Testis (tissue), 2 donors: ENCODE measurements at regions not wholly inside any gene's neighbourhood (a gene's known extent, or its start where the extent isn't known, plus 50 kb on each side); places are given as distances from the start of the nearest gene placed in this dataset.

Source experiments
- DNase-seq: peaks from one replicate; pipeline ENCODE4 v3.0.0-alpha.2; 2019
- H3K27ac ChIP-seq, 2 donors: fragments of 200-600 bp; sonication (generic); one replicate each; pipeline ENCODE4 v1.5.1; 2019
- H3K27me3 ChIP-seq: fragments of 200-600 bp; sonication (generic); one replicate; pipeline ENCODE4 v1.5.1; 2019
- H3K36me3 ChIP-seq: fragments of 200-600 bp; sonication (generic); one replicate; pipeline ENCODE4 v1.5.1; 2017; ENCODE audit warnings: low read depth; ENCODE audit errors: missing control alignments
- H3K4me1 ChIP-seq: fragments of 200-600 bp; sonication (generic); one replicate; pipeline ENCODE4 v1.5.1; 2019
- H3K4me3 ChIP-seq, 2 donors: fragments of 200-600 bp; sonication (generic); one replicate each; pipeline ENCODE4 v1.5.1; 2017 to 2019
- H3K9me3 ChIP-seq: fragments of 200-600 bp; sonication (generic); one replicate; pipeline ENCODE4 v1.5.1; 2017
- POLR2A ChIP-seq: fragments of 450-650 bp; IDR thresholded peaks from one replicate; pipeline ENCODE4 v1.6.1; 2017; ENCODE audit warnings: antibody characterized with exemption, mild to moderate bottlenecking, moderate library complexity
- WGBS, 2 donors: methylation state at CpG; one replicate each; pipeline ENCODE4 v1.1.5; 2018; 5-methylcytosine and 5-hydroxymethylcytosine counted together
- intact Hi-C: fragments of 100-400 bp; cut with DNase I; formaldehyde crosslinking; loops from one replicate; pipeline ENCODE4 v1.15.1; 2023; ENCODE audit warnings: low total_unique reads
- TF ChIP-seq, protein P1 (sequence below), 3 experiments: fragments of 450-650 bp in 2 of 3; fragments of 200-600 bp in 1 of 3; sonication (generic) in 1 of 3; IDR thresholded peaks; one replicate each; pipeline ENCODE4 v1.5.1; 2016 to 2019; ENCODE audit warnings: antibody characterized with exemption in 3 of 3, mild to moderate bottlenecking in 2 of 3, moderate library complexity in 1 of 3

DNA sequence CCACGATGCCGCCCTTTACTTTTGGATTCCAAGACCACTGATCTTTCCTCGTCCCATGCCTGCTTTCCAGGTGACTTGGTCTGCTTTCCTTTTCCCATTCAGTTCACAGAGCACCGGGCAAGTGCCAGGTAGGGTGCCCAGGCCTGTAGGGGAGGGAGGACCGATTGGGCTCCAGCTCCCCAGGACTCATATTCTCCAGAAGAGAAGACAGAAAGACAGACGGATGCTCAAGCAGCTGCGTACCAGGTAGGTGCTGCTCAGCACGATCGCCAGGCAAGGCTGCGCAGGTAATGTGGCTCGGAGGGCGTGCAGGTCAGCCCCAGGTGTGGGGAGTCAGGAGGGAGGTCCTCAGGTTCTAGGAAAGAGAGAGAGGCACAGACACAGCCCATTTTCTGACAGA is 67.5 kb upstream of the ZNF423 start:
- intact Hi-C loops = loop anchor here (10.0 kb wide), 1 partner anchor 509 kb away; no protein-coding TSS in a partner anchor
- no peaks in the 10 kb centered on the region for H3K4me1 ChIP-seq
- H3K27me3 ChIP-seq = no peaks in the 10 kb centered on the region
- H3K9me3 ChIP-seq = no peaks in the 10 kb centered on the region
- TF ChIP-seq, protein P1, sequence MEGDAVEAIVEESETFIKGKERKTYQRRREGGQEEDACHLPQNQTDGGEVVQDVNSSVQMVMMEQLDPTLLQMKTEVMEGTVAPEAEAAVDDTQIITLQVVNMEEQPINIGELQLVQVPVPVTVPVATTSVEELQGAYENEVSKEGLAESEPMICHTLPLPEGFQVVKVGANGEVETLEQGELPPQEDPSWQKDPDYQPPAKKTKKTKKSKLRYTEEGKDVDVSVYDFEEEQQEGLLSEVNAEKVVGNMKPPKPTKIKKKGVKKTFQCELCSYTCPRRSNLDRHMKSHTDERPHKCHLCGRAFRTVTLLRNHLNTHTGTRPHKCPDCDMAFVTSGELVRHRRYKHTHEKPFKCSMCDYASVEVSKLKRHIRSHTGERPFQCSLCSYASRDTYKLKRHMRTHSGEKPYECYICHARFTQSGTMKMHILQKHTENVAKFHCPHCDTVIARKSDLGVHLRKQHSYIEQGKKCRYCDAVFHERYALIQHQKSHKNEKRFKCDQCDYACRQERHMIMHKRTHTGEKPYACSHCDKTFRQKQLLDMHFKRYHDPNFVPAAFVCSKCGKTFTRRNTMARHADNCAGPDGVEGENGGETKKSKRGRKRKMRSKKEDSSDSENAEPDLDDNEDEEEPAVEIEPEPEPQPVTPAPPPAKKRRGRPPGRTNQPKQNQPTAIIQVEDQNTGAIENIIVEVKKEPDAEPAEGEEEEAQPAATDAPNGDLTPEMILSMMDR (IDR thresholded peaks at IDR 0.05) = no peak
- no peak for TF ChIP-seq POLR2A
- no peak for DNase-seq
- no peak overlapping the region for H3K27ac ChIP-seq
- no peaks in the 10 kb centered on the region for H3K36me3 ChIP-seq
- no peak overlapping the region for H3K4me3 ChIP-seq
- WGBS, 2 donors = 72 to 84% methylated on average over 12 of the region's 12 CpGs

DNA sequence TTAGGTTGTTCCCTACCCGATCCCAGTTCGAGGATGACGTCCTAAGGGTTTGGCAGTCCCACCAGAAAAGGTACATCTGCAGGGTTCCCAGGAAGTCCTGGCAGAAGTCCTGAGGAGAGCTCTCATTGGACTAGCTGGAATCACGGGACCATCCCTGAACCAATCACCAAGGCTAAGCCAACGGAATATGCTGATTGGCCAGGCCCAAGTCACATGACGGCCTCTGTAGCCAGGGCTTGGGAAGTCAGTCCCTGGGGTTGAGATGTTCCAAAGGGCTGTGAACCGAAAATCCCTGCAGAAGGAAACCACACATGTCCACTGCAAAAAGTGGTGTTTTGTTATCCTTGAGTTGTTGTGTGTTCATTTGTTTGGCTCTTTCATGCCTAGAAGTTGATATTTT is 68.2 kb upstream of the ZNF423 start:
- Histone ChIP-seq H3K9me3 (no peaks in the 10 kb centered on the region), H3K4me3 (no peak overlapping the region), H3K27ac (no peak overlapping the region), H3K27me3 (no peaks in the 10 kb centered on the region), H3K36me3 (no peaks in the 10 kb centered on the region), H3K4me1 (no peaks in the 10 kb centered on the region)
- WGBS, 2 donors = 58 to 67% methylated on average over 7 of the region's 7 CpGs
- peak; percentile 77 for DNase-seq
- TF ChIP-seq POLR2A = no peak
- TF ChIP-seq, protein P1 (IDR thresholded peaks at IDR 0.05) = no peak
- intact Hi-C loops = loop anchor here (10.0 kb wide), 1 partner anchor 509 kb away; no protein-coding TSS in a partner anchor

DNA sequence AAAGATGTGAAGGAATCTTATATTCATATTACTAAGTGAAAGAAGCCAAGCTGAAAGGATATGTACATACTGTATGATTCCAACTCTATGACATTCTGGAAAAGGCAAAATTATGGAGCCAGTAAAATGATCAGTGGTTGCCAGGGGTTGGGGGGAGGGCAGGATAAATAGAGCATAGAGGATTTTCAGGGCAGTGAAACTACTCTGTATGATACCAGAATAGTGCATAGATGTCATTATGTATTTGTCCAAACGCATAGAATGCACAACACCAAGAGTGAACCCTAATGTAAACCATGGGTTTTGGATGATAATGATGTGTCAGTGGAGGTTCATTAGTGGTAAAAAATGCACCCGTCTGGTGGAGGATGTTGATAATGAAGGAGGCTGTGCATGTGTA is 71.0 kb upstream of the ZNF423 start:
- Histone ChIP-seq H3K4me3 (no peak overlapping the region), H3K27me3 (no peaks in the 10 kb centered on the region), H3K9me3 (no peaks in the 10 kb centered on the region), H3K4me1 (peaks cover 2% of the 10 kb centered on the region), H3K36me3 (no peaks in the 10 kb centered on the region), H3K27ac (no peak overlapping the region)
- TF ChIP-seq, protein P1 (IDR thresholded peaks at IDR 0.05) = no peak
- no peak for TF ChIP-seq POLR2A
- no peak for DNase-seq
- 72 to 73% methylated on average over 2 of the region's 2 CpGs for WGBS, 2 donors
- intact Hi-C loops = loop anchor here (10.0 kb wide), 1 partner anchor 512 kb away; no protein-coding TSS in a partner anchor

DNA sequence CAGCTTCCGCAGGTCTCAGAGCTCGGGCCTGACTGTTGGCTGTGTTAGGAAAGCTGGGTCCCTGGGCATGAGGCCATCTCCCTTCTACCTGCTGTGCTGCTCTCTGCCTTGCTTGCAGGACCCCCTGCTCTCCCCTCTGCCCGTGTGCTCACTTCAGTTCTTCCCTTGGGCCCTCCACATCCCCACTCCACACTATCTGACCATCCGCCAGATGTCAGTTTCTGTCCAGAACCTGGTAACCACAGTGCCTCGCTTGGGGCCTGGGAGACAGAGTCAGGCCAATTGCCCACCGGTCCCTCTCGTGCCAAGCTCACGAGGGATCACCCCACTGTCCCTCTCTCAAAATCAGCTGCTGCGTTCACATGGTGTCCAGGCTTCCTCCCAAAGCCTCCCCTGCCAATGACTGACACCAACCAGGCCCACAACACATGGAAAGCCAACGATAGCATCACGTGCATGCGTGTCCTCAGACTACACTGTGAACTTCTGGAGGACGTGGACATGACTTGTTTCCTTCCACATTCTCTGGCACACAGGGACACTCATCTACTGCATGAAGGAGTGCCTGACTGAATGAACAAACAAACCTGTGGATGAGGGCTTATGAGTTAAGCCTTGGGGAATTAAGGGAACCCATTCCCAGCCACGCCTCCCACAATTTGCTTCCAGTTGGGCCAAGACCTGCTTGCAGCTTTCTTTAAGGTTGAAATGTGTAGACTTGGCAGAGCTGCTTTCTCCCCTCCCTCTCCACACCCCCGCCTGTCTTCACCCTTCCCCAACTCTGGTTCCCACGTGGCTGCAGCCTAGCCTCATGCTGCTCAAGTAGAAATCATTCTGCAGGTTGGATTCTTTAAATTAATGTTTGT is 72.5 kb upstream of the ZNF423 start:
- Histone ChIP-seq H3K27ac (no peak overlapping the region), H3K9me3 (no peaks in the 10 kb centered on the region), H3K36me3 (no peaks in the 10 kb centered on the region), H3K27me3 (no peaks in the 10 kb centered on the region), H3K4me3 (no peak overlapping the region), H3K4me1 (peaks cover 11% of the 10 kb centered on the region)
- intact Hi-C loops = loop anchor here (10.0 kb wide), 1 partner anchor 514 kb away; no protein-coding TSS in a partner anchor
- 91 to 94% methylated on average over 16 of the region's 16 CpGs for WGBS, 2 donors
- no peak for DNase-seq
- TF ChIP-seq, protein P1 (IDR thresholded peaks at IDR 0.05) = no peak
- no peak for TF ChIP-seq POLR2A
